Middle frontal gyrus (tissue), 1 donor: ENCODE measurements at regions not wholly inside any gene's neighbourhood (a gene's known extent, or its start where the extent isn't known, plus 50 kb on each side); places are given as distances from the start of the nearest gene placed in this dataset.

Experiments used
- DNase-seq: peaks from one replicate; pipeline ENCODE4 v3.0.0-alpha.2; 2015; ENCODE audit warnings: low spot score; ENCODE audit errors: extremely low spot score

- DNase-seq: no peak
Observed at GRCh38 chr16:86928523-86929011, 350.2 kb downstream of the FOXL1 start.

- DNase-seq: no peak
Observed at GRCh38 chr16:86929057-86929871, 350.9 kb downstream of the FOXL1 start.

DNA sequence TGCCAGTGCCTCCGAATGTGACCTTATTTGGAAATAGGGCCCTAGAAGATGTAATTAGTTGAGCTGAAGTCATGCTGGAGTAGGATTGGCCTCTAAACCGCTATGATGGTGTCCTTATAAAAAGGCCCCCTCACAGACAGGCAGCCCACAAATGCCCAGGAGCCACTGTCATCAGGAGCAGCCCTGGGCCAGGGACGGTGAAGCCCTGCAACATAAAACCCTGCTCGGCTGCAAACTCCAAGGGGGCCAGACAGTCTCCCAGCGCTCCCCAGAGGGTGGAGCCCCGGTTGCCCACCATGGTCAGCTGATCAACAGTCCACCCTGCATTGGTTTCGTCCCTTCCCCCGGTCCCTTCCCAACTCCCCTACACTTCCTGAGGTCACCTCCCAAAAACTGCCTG is 351.7 kb downstream of the FOXL1 start:
- DNase-seq: no peak

DNA sequence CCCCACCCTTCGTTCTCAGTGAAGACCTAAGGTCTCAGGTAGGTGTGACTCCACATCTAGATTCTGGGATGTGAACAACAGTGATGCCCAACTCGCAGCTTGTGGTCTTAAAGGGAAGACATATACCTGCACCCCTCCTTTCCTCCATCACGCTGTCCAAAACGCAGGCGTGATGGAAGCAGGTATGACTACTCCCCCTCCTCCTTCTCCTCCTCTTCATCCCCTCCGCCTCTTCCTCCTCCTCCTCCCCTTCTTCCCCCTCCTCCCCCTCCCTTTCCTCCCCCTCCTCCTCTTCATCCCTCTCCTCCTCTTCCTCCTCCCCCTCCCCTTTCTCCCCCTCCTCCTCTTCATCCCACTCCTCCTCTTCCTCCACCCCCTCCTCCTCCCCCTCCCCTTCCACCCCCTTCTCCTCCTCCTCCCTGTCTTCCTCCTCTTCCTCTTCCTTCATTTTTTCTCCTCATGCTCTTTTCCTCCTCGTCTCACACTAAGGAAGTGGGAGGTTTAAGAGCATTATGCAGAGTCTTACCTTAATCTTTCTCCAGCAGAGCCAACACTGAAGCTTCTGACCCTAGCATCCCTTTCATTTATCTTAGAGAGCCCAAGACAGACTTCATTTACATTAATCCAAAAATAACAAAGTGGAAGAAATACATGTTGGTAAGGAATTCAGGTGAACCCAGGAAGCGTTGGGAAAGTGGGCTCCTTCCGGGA is 352.5 kb downstream of the FOXL1 start:
- DNase-seq: no peak

DNA sequence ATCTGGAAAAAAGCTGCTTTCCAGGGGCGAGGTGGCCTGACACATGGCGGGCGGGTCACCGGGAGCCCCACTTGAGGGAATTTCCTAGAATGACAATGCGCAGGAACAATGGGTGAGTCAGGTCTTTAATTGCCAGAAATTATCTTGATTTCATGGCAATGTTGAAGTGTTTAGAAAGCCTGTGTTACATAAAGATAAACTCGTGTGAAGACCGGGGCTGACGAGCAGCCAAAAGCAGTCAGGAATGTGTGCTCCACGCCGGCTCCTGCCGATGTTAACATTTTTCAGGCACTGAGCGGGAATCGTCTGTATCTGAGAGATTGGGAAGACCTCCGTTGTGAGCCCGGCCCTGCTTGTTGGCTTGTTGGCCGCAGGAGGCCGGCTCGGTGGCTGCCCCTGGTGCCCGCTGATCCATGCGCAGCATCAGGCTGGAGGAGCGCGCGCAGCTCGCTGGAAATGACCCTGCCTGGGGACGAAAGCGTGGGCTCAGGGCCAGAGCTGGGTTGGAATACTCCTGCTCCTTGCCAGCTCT is 353.1 kb downstream of the FOXL1 start:
- no peak for DNase-seq

DNA sequence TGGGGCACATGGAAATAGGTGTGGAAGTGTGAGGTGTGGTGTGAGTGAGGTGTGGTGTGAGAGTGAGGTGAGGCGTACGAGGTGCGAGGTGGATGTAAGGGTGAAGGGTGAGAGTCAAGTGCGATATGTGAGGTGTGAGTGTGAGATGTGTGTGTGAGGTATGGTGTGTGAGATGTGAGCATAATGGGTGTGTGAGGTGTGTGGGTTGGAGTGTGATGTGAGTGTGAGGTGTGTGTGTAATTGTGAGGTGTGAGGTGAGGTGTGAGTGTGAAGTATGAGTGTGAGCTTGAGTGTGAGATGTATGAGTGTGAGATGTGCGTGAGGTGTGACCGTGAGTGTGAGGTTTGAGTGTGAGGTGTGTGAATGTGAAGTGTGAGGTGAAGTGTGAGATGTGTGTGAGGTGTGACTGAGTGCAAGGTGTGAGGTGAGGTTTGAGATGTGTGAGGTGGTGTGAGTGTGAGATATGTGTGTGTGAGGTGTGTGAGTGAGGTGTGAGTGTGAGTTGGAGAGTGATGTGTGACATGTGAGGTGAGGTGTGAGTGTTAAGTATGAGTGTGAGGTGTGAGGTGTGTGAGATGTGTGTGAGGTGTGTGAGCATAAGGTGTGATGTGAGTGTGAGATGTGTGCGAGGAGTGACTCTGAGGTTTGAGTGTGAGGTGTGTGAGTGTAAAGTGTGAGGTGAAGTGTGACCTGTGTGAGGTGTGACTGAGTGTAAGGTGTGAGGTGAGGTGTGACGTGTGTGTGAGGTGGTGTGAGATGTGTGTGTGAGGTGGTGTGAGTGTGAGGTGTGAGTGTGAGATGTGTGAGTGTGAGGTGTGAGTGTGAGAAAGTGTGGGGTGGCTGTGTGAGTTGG is 354.0 kb downstream of the FOXL1 start:
- DNase-seq: no peak

DNA sequence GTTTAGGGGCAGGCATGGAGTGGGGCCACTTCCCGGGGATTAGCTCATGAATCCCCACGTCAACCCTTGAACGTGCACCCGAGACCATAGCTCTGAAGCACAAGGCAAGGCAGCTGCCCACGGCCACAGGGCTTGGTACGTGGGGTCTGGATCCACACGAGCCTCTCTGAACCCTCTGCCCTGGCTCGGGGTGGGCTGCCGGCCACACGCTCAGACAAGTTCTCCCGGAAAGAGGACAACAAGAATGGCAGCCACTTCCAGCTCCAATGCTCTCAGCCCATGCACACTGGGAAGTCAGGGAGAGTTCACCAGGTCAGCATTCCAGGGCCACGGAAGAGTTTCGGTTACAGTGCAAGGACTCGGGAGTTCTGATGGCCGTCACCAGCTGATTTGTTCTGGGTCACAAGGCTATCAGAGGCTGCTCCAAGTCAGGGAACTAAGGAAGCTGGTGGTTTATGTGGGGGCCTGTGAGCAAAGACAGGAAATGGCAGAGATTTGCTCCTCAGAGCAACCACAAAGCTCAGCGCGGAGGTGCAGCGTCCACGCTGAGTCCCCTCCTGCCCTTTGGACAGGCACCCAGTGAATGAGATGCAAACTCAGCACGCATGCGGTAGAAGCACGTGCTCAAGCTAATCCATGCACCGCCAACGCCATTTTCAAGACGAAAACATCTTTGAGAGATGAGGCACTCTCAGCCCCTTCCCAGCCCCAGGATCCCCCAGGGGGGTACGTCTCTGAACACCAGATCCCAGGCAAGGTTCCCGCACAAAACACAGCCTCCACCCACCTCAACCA is 356.4 kb downstream of the FOXL1 start:
- no peak for DNase-seq

GRCh38 chr16:86939609-86940008 is 361.3 kb downstream of the FOXL1 start:
- no peak for DNase-seq

- no peak for DNase-seq
Observed at GRCh38 chr16:86941731-86942130, 363.4 kb downstream of the FOXL1 start.

DNA sequence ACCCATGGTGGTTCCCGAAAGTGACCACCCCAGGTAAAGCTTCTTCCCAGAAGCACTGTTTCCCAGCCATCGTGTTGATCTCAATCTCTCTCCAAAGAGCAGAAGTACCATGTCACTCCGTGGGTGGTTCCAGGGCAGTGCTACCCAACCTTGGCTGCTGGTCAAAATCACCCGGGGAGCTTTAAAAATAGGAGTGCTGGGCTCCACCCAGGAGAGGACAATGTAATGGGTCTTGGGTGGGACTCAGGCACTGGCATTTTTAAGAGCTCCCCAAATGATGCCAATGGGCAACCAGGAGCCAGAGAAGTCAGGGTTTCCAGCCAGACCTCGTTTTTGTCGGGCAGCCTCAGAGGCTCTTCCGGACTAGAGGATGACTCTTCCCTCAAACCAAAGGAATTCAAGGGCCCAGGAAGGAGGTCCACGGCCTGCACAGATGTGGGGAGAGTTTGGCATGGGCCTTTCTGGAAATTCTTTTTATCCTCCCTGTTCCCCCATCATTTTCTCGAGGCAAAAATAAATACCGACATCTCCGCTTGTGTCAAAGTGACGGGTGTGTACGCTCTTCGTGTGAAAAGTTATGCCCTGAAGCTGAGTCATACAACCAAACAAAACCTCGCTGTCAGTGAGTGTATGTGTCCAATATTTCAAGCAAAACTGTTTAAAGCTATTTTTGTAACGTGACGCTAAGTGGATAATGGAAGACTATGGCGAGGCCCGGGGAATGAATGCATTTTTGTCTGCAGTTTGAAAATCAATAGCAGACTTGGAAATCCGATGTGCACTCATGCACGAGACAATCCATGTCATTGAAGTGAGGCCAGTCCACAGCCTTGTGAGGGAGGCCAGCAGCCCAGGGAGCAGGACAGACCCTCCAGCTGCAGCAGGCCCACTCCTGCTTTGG is 364.1 kb downstream of the FOXL1 start:
- no peak for DNase-seq

- DNase-seq: no peak
Observed at GRCh38 chr16:86945166-86945900, 367.0 kb downstream of the FOXL1 start.

DNA sequence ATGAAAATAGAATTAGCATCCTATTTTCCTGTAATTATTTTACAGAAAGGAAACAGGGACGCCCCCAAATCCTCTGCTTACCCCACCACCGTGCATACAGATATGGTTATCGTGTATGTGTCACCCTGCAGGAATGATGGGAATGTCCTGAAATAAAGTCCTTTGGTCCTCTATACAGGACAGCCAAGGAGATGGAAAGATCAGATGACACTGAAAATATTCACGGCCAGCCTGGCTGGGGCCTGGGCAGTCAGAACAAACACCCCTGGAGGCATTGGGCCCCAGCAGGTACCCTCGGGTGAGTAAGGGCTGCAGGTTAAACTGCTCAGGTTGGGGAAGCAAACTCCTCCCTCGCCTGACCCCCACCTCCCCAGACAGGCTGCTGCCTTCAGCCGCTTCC is 368.0 kb downstream of the FOXL1 start:
- DNase-seq: no peak

DNA sequence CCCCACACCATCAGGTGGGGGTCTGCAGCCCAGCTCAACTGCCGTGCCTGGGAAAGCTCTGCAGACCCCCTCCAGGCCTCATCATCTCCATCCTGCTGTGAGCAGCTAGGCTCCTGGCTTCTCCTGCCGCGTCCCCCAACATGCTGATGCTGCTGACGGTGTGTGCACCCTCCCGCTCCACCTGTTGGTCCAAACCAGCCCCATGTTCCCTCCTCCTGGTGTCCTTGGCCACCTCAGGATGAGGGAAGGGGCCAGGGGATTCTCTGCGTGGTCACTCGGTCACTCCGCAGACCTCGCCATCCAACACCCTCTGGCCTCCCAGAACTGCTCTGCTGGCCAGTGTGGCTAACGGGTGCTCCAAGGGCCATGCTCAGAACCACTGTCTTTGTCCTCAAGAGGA is 368.6 kb downstream of the FOXL1 start:
- no peak for DNase-seq

DNA sequence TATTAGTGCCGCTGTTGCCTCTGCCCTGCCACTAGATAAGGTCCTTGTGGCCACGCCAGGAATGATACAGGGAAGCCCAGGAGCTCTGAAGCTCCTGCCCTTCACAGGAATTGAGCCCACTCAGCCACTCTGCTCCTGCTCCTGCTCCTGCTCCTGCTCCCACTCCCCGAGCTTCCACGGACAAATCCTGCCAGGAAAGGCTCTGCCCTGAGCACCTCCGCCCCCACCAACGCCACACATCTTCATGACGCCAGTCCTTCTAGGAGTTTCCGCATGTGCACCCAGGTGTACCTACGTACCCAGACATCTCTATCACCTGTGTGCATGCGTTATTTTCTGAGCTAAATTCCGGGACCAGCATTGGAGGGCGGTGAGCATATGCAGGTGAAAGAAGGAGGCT is 369.1 kb downstream of the C16orf95 start:
- no peak for DNase-seq

- no peak for DNase-seq
Observed at GRCh38 chr16:86949116-86949515, 368.1 kb downstream of the C16orf95 start.

GRCh38 chr16:86949630-86950029 is 367.6 kb downstream of the C16orf95 start:
- no peak for DNase-seq

GRCh38 chr16:86951041-86951822 is 366.0 kb downstream of the C16orf95 start:
- no peak for DNase-seq
